B cell (primary cell): ENCODE measurements at regions not wholly inside any gene's neighbourhood (a gene's known extent, or its start where the extent isn't known, plus 50 kb on each side); places are given as distances from the start of the nearest gene placed in this dataset.

Experiments
- ATAC-seq: fragments of 200-7000 bp; cut with Tn5 transposase; one replicate; pipeline ENCODE4 v1.10.0; 2021; ENCODE audit warnings: low read depth, mild to moderate bottlenecking, moderate number of reproducible peaks, moderate library complexity
- CTCF ChIA-PET: fragments of 350-600 bp; sonication (Branson Sonifier 250); formaldehyde crosslinking; loops from one replicate; lab custom pipeline; 2021; ENCODE audit warnings: antibody characterized with exemption, inconsistent platforms; lab: Charles Lee
- POLR2A ChIA-PET: fragments of 350-600 bp; sonication (Branson Sonifier 250); formaldehyde crosslinking; loops from one replicate; lab custom pipeline; 2021; ENCODE audit warnings: antibody characterized with exemption; lab: Charles Lee
- DNase-seq: peaks from one replicate; pipeline ENCODE4 v3.0.0; 2013
- H2AFZ ChIP-seq: 2 replicates; pipeline ENCODE4 v1.6.1; 2012; ENCODE audit warnings: mild to moderate bottlenecking, low read depth, low read length; ENCODE audit not compliant: insufficient read depth, poor library complexity, severe bottlenecking
- H3K27ac ChIP-seq, 2 donors: 1 replicate in 1 of 2; 2 replicates in 1 of 2; pipeline ENCODE4 v1.5.1; 2012 to 2013; ENCODE audit warnings: low read length in 2 of 2, mild to moderate bottlenecking in 2 of 2, moderate library complexity in 1 of 2
- H3K27me3 ChIP-seq, 4 experiments: fragments of 200-600 bp in 1 of 4; sonication (generic) in 1 of 4; replicated peaks in 1 of 4; 1 replicate in 2 of 4; 2 replicates in 2 of 4; pipeline versions ENCODE4 v1.6.1 to v1.7.0; 2013 to 2016; ENCODE audit warnings: low read length in 3 of 4, mild to moderate bottlenecking in 2 of 4, mixed read lengths in 1 of 4, moderate library complexity in 1 of 4; ENCODE audit not compliant: insufficient read depth in 4 of 4, control insufficient read depth in 3 of 4; ENCODE audit errors: control extremely low read depth in 1 of 4
- H3K36me3 ChIP-seq, 2 experiments: replicated peaks in 1 of 2; 1 replicate in 1 of 2; 2 replicates in 1 of 2; pipeline versions ENCODE4 v1.6.1 to v1.7.1; 2013; ENCODE audit warnings: low read length in 1 of 2; ENCODE audit not compliant: insufficient read depth in 2 of 2, control insufficient read depth in 1 of 2; ENCODE audit errors: control extremely low read depth in 1 of 2, extremely low read depth in 1 of 2
- H3K4me1 ChIP-seq, 2 donors: fragments of 200-600 bp in 1 of 2; sonication (generic) in 1 of 2; 1 replicate in 1 of 2; 2 replicates in 1 of 2; pipeline versions ENCODE4 v1.5.1 to v1.6.1; 2013 to 2017; ENCODE audit warnings: low read length in 2 of 2; ENCODE audit not compliant: control insufficient read depth in 2 of 2, insufficient read depth in 2 of 2
- H3K4me2 ChIP-seq: replicated peaks from 2 replicates; pipeline ENCODE3; 2012; ENCODE audit warnings: mild to moderate bottlenecking, low read depth, low read length; ENCODE audit not compliant: poor library complexity, severe bottlenecking
- H3K4me3 ChIP-seq, 5 experiments: fragments of 200-600 bp in 1 of 5; sonication (generic) in 1 of 5; 1 replicate in 3 of 5; 2 replicates in 2 of 5; pipeline versions ENCODE4 v1.5.1 to v1.7.0; 2011 to 2016; ENCODE audit warnings: low read length in 4 of 5, mild to moderate bottlenecking in 4 of 5, low read depth in 2 of 5, control low read depth in 1 of 5, moderate library complexity in 1 of 5; ENCODE audit not compliant: insufficient read depth in 1 of 5; ENCODE audit errors: control extremely low read depth in 1 of 5, extremely low read depth in 1 of 5
- H3K79me2 ChIP-seq: fragments of 200-600 bp; sonication (generic); one replicate; pipeline ENCODE4 v1.6.0; 2016; ENCODE audit warnings: low read length; ENCODE audit not compliant: control insufficient read depth, insufficient read depth
- H3K9ac ChIP-seq: fragments of 200-600 bp; sonication (generic); 2 replicates; pipeline ENCODE4 v1.6.1; 2017; ENCODE audit warnings: mild to moderate bottlenecking, low read length, moderate library complexity
- H3K9me3 ChIP-seq, 3 donors: one replicate each; pipeline versions ENCODE4 v1.6.1 to v1.7.1; 2013; ENCODE audit warnings: low read length in 2 of 3; ENCODE audit not compliant: control insufficient read depth in 2 of 3, insufficient read depth in 1 of 3; ENCODE audit errors: control extremely low read depth in 1 of 3
- H4K20me1 ChIP-seq: 2 replicates; pipeline ENCODE4 v1.6.0; 2012; ENCODE audit warnings: mild to moderate bottlenecking, low read length; ENCODE audit not compliant: insufficient read depth, control insufficient read depth, poor library complexity, severe bottlenecking
- H3K27ac Mint-ChIP-seq: one replicate; pipeline ENCODE4 v1.8.0; 2021; ENCODE audit warnings: mixed read lengths
- H3K27me3 Mint-ChIP-seq: one replicate; pipeline ENCODE4 v1.8.0; 2021; ENCODE audit warnings: mixed read lengths
- H3K4me1 Mint-ChIP-seq: one replicate; pipeline ENCODE4 v1.8.0; 2021; ENCODE audit warnings: mixed read lengths
- H3K4me3 Mint-ChIP-seq: one replicate; pipeline ENCODE4 v1.8.0; 2021; ENCODE audit warnings: mixed read lengths
- H3K9me3 Mint-ChIP-seq: one replicate; pipeline ENCODE4 v1.8.0; 2022; ENCODE audit warnings: mixed read lengths; ENCODE audit not compliant: insufficient read depth
- CTCF ChIP-seq: fragments of 200-600 bp; IDR thresholded peaks from one replicate; pipeline ENCODE4 v1.8.0; 2022; ENCODE audit warnings: antibody characterized with exemption, mild to moderate bottlenecking
- EZH2 ChIP-seq: IDR thresholded peaks from 2 replicates; pipeline ENCODE4 v1.6.1; 2012; ENCODE audit warnings: borderline replicate concordance, low read depth, mild to moderate bottlenecking, moderate library complexity, low read length; ENCODE audit not compliant: insufficient read depth, poor library complexity, severe bottlenecking
- WGBS: methylation state at CpG from one replicate; pipeline ENCODE4 v1.1.5; 2013; ENCODE audit warnings: missing lambda C conversion rate; ENCODE audit not compliant: insufficient coverage; 5-methylcytosine and 5-hydroxymethylcytosine counted together
- intact Hi-C: fragments of 100-400 bp; cut with micrococcal nuclease; formaldehyde crosslinking; loops from one replicate; pipeline ENCODE4 v1.10.0; 2022

GRCh38 chr5:145540375-145540774 is 294.8 kb downstream of the PRELID2 start:
- no peaks in the 10 kb centered on the region for H3K79me2 ChIP-seq
- no peak overlapping the region for H3K4me3 ChIP-seq
- ATAC-seq: no peak
- H3K4me2 ChIP-seq: no peak overlapping the region
- H3K4me1 ChIP-seq: no peaks in the 10 kb centered on the region
- intact Hi-C loops: no loop called here
- no CpG with 5 or more reads among the region's 1 CpG for WGBS
- no peak overlapping the region for H3K27ac ChIP-seq
- POLR2A ChIA-PET: no interaction called here
- H2AFZ ChIP-seq: no peak overlapping the region
- no peaks in the 10 kb centered on the region for H3K27me3 ChIP-seq
- no peak for DNase-seq
- Mint-ChIP-seq H3K27me3 (no peaks in the 10 kb centered on the region), H3K4me3 (no peak overlapping the region), H3K9me3 (no peaks in the 10 kb centered on the region), H3K27ac (no peak overlapping the region), H3K4me1 (no peaks in the 10 kb centered on the region)
- peaks cover 0 to 2% (median 0%) of the 10 kb centered on the region in 3 donors for H3K9me3 ChIP-seq
- CTCF ChIA-PET: no interaction called here
- no peak overlapping the region for H3K9ac ChIP-seq
- no peaks in the 10 kb centered on the region for H3K36me3 ChIP-seq
- TF ChIP-seq CTCF: no peak
- no peak for TF ChIP-seq EZH2
- no peaks in the 10 kb centered on the region for H4K20me1 ChIP-seq

- POLR2A ChIA-PET: no interaction called here
- Histone ChIP-seq H3K4me2 (no peak overlapping the region), H3K4me1 (no peaks in the 10 kb centered on the region), H3K4me3 (no peak overlapping the region), H3K36me3 (no peaks in the 10 kb centered on the region), H3K27me3 (no peaks in the 10 kb centered on the region), H3K27ac (no peak overlapping the region), H4K20me1 (no peaks in the 10 kb centered on the region), H3K9me3 (peaks cover 0 to 2% (median 0%) of the 10 kb centered on the region in 3 donors), H3K9ac (no peak overlapping the region), H2AFZ (no peak overlapping the region), H3K79me2 (no peaks in the 10 kb centered on the region)
- WGBS: no CpG with 5 or more reads among the region's 2 CpGs
- no peaks in the 10 kb centered on the region for H3K9me3 Mint-ChIP-seq
- no peak for ATAC-seq
- intact Hi-C loops: no loop called here
- no peak for DNase-seq
- H3K27me3 Mint-ChIP-seq: no peaks in the 10 kb centered on the region
- H3K4me1 Mint-ChIP-seq: no peaks in the 10 kb centered on the region
- CTCF ChIA-PET: no interaction called here
- H3K27ac Mint-ChIP-seq: no peak overlapping the region
- TF ChIP-seq CTCF (no peak), EZH2 (no peak)
- no peak overlapping the region for H3K4me3 Mint-ChIP-seq
Measured at GRCh38 chr5:145539201-145539600, 295.9 kb downstream of the PRELID2 start.
